ENCODE measurements at regions not wholly inside any gene's neighbourhood (a gene's known extent, or its start where the extent isn't known, plus 50 kb on each side); places are given as distances from the start of the nearest gene placed in this dataset.
"Not testable (repeated sequence)": the region's sequence is repeated elsewhere in the genome, so short reads cannot be mapped to it uniquely, and the experiment has no call there.

GRCh38 chr1:67540733-67541125 is 110.5 kb upstream of the SERBP1 start:
- FAIRE-seq, result no peak
- no peak for TF ChIP-seq CTCF (IDR thresholded peaks at IDR 0.05; ENCODE audit: insufficient read depth, low read length, severe bottlenecking)
- peak; percentile 74 for DNase-seq (ENCODE audit: low read depth)
- Histone ChIP-seq H3K27me3 (ENCODE audit: control insufficient read depth, insufficient read depth, low read length) (no peaks in the 10 kb centered on the region), H3K36me3 (ENCODE audit: control insufficient read depth, insufficient read depth, low read length) (no peaks in the 10 kb centered on the region), H3K4me3 (ENCODE audit: low read depth, low read length) (no peak overlapping the region)

GRCh38 chr1:67542747-67543146 is 112.5 kb upstream of the SERBP1 start:
- Histone ChIP-seq H3K27me3 (ENCODE audit: control insufficient read depth, insufficient read depth, low read length) (no peaks in the 10 kb centered on the region), H3K36me3 (ENCODE audit: control insufficient read depth, insufficient read depth, low read length) (no peaks in the 10 kb centered on the region), H3K4me3 (ENCODE audit: low read depth, low read length) (no peak overlapping the region)
- TF ChIP-seq CTCF (IDR thresholded peaks at IDR 0.05; ENCODE audit: insufficient read depth, low read length, severe bottlenecking), result no peak
- DNase-seq (ENCODE audit: low read depth) (no peak), FAIRE-seq (no peak)

GRCh38 chr1:67544921-67545320 is 114.7 kb upstream of the SERBP1 start:
- peak; percentile 69 for DNase-seq (ENCODE audit: low read depth)
- Histone ChIP-seq H3K27me3 (ENCODE audit: control insufficient read depth, insufficient read depth, low read length) (no peaks in the 10 kb centered on the region), H3K4me3 (ENCODE audit: low read depth, low read length) (no peak overlapping the region), H3K36me3 (ENCODE audit: control insufficient read depth, insufficient read depth, low read length) (no peaks in the 10 kb centered on the region)
- no peak for TF ChIP-seq CTCF (IDR thresholded peaks at IDR 0.05; ENCODE audit: insufficient read depth, low read length, severe bottlenecking)
- no peak for FAIRE-seq

GRCh38 chr1:67545364-67545763 is 115.2 kb upstream of the SERBP1 start:
- no peak for DNase-seq (ENCODE audit: low read depth)
- Histone ChIP-seq H3K36me3 (ENCODE audit: control insufficient read depth, insufficient read depth, low read length) (no peaks in the 10 kb centered on the region), H3K4me3 (ENCODE audit: low read depth, low read length) (no peak overlapping the region), H3K27me3 (ENCODE audit: control insufficient read depth, insufficient read depth, low read length) (no peaks in the 10 kb centered on the region)
- no peak for TF ChIP-seq CTCF (IDR thresholded peaks at IDR 0.05; ENCODE audit: insufficient read depth, low read length, severe bottlenecking)
- peak; percentile 28 for FAIRE-seq

GRCh38 chr1:67551375-67551774 is 121.2 kb upstream of the SERBP1 start:
- DNase-seq (ENCODE audit: low read depth) (no peak), FAIRE-seq (no peak)
- no peak for TF ChIP-seq CTCF (IDR thresholded peaks at IDR 0.05; ENCODE audit: insufficient read depth, low read length, severe bottlenecking)
- no peak overlapping the region for H3K4me3 ChIP-seq (ENCODE audit: low read depth, low read length)
- H3K27me3 ChIP-seq (ENCODE audit: control insufficient read depth, insufficient read depth, low read length), result no peaks in the 10 kb centered on the region
- H3K36me3 ChIP-seq (ENCODE audit: control insufficient read depth, insufficient read depth, low read length), result no peaks in the 10 kb centered on the region

- Histone ChIP-seq H3K27me3 (ENCODE audit: control insufficient read depth, insufficient read depth, low read length) (no peaks in the 10 kb centered on the region), H3K36me3 (ENCODE audit: control insufficient read depth, insufficient read depth, low read length) (no peaks in the 10 kb centered on the region), H3K4me3 (ENCODE audit: low read depth, low read length) (no peak overlapping the region)
- TF ChIP-seq CTCF (IDR thresholded peaks at IDR 0.05; ENCODE audit: insufficient read depth, low read length, severe bottlenecking), result no peak
- FAIRE-seq (no peak), DNase-seq (ENCODE audit: low read depth) (peak; percentile 52)
These were observed 122.1 kb upstream of the SERBP1 start for GRCh38 chr1:67552336-67552759.

- not testable (repeated sequence) for H3K27me3 ChIP-seq (ENCODE audit: control insufficient read depth, insufficient read depth, low read length); FAIRE-seq; DNase-seq (ENCODE audit: low read depth); H3K36me3 ChIP-seq (ENCODE audit: control insufficient read depth, insufficient read depth, low read length); H3K4me3 ChIP-seq (ENCODE audit: low read depth, low read length)
These were observed 124.0 kb upstream of the SERBP1 start for GRCh38 chr1:67554204-67554603.
